HT-29 (cell line): ENCODE measurements at regions not wholly inside any gene's neighbourhood (a gene's known extent, or its start where the extent isn't known, plus 50 kb on each side); places are given as distances from the start of the nearest gene placed in this dataset.
"Not testable (repeated sequence)": the region's sequence is repeated elsewhere in the genome, so short reads cannot be mapped to it uniquely, and the experiment has no call there.

Experiments
- DNase-seq: peaks from one replicate; pipeline ENCODE4 v3.0.0-alpha.2; 2015; ENCODE audit warnings: low spot score

DNA sequence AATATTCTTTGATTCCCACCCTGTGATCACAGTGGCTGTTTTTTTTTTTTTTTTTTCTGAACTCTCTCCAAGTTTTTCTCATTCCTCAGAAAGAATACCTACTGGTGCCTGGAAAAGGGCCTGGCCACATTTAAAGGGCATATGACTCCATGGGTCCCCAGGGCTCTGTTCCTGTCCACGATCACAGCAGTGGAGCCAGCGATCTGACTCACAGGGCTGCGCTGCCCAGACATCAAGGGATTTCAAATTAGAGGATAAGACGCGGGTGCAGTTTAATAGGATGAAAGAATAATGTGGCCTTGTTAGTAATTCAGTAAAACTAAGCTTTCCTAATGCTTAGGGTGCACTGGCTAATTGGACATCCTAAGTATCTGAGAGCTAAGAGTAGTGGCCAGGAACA is 175.1 kb upstream of the MSX2 start:
- no peak for DNase-seq

DNA sequence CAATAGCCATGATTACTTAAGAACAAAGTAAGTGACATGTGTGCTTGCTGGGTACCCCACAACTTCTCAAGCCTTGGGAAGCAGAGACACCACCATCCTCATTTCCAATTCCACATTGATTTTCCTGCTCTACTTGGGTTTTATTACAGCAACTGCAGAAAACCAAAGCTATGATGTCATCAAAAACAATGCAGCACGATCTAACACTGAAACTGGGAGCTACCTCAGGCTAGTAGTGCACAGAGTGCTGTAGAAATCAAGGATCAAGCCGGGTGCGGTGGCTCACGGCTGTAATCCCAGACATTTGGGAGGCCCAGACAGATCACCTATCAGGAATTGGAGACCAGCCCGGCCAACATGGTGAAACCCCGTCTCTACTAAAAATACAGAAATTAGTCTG is 174.4 kb upstream of the MSX2 start:
- DNase-seq, result no peak

DNA sequence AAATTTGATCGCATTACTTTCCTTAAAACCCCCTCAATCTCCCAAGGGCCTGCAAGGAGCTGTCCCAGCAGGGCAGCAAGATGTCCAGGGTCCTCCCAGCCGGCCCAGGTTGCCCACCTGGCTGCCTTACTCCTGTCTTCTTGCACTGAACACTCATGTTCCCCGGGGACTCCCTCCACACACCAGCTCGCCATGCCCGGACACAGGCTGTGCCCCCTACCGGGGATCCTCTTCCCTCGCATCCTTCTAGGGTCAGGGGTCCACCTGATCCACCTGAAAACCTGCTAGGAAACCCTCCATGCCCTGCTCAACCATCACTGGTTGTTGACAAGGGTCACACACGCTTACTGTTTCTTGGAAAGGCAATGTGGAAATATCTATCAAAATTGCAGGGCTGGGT is 172.0 kb upstream of the MSX2 start:
- DNase-seq, result no peak

DNA sequence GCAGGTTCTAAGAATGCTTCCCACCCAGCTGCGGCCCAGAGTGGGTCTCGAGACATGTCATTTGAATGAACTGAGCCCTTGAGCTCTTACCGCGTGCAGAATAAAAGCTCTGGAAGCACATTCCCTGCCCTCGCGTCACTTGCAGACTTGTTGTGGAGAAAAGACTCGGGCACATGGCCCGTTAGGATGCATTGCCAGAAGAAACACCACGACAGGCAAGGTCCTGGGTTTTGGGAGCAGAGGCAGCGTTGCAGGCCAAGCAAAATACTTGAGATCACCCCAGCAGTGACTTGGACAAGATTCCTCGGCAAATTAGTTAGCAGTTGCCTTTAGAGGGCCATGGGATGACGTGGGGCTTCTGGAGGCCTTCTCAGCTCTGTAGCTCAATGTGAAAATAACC is 170.8 kb upstream of the MSX2 start:
- no peak for DNase-seq

DNA sequence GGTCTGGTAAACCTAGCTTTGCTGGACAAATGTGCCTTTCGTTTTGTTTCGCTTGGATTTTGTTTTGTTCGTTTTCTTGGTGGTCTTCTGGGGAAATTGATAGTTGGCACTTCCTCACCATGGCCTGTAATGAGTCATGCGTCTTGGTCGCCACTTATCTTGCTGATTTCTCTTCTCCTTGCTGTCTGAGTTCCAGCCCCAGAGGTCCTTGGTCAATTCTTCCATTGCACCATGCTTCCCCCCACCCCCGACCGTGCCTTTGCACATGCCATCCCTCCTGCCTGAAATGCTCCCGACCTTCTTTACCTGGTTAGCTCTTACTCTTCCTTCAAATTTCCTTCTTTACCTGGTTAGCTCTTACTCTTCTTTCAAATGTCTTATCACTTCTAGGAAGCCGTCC is 168.7 kb upstream of the MSX2 start:
- no peak for DNase-seq

DNA sequence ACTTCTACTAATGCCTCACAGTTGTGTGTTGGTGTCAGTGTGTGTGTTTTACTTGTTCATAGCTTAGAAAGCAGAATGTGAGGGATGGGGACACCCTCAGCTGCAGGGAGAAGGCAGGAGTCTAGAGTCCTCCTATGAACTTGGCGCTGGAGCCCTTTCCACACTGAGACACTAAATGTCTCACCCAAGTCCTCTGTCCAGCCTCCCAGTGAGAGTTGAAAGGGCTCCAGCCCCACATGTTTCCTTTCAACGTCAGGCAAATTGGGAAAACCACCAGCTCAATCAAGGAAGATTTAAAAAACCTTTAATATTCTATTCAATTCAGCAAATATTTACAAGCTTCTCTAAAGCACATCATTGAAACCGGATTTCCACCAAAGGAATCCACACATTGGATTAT is 167.6 kb upstream of the MSX2 start:
- no peak for DNase-seq

DNA sequence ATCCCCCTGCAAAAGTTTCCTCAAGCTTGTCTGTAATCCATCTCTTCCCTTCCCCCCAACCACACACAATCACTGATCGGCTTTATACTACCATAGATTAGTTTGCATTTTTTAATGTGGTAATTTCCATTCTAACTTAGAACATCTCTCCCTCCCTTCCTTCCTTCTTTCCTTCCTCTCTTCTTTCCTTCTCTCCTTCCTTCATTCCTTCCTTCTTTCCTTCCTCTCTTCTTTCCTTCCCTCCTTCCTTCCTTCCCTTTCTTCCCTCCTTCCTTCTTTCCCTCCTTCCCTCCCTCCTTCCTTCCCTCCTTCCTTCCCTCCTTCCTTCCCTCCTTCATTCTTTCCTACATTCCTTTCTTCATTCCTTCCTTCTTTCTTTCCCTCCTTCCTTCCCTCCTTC is 166.2 kb upstream of the MSX2 start:
- no peak for DNase-seq

DNA sequence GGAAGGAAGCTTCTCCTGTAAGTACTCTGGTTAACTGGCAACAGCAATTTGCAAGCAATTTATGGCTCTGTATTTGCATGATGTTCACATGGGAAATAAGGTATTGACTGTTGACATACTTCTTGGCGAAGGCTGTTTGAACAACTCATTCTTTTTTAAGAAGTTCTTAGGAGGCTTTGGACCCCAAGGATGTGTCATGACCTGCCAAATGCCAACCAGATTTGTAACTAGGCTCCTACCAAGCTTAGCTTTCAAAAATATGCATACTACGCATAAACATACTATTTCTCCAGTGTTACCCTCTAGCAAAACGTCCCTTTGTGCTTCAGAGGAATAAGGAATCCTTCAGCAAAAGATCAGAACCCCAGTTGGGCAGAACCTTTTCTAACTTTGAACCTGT is 165.2 kb upstream of the MSX2 start:
- DNase-seq, result no peak

DNA sequence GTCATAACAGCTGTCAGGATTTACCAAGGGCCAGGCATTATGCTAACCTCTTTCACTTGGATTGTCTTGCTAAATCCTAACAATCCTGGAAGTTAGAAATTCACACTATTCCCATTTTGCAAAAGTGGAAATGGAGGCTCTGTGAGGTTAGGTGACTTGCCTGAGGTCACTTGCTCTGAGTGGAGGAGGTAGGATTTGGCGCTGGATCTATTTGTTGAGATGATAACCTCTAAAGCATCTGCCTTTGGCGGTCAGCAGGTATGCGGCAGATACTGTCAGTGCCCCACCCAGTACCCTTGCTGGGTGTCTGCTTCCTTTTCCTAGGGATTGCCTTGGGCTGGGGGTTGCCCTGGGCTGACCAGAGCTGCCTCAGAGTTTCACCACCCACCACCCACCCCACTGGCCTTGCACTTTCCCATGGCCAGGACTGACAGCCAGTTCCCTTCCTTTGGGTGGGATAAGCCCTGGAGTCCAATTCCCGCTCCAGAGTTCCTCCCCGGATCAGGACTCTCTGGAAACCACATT is 164.8 kb upstream of the MSX2 start:
- DNase-seq, result no peak

DNA sequence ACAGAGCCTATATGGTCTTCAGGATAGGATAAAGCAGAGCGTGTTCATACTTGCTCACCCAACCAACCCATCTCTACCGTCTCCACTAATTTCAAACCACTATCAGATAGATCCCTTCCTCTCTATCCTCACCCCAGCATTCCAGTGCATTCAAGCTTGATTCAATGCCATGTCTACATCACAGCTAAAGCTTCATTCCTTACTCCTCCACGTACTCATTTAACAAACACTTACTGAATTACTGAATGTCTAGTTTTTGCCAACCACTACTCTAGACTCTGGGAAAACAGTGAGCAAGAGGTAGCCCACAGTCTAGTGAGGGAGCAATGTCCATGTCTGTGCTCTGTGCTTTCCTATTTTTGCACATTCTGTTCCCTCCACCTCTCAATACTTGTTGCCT is 163.5 kb upstream of the MSX2 start:
- no peak for DNase-seq

DNA sequence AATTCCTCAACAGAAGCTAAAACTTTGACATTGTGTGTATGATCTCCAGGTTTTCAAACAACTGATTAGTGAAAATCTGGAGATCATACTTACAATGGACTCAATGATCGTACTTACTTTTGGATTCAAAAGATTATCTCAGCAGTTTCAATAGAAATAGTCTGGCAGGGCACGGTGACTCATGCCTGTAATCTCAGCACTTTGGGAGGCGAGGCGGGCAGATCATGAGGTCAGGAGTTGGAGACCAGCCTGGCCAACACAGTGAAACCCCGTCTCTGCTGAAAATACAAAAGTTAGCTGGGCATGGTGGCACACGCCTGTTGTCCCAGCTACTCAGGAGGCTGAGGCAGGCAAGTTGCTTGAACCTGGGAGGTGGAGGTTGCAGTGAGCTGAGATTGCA is 161.3 kb upstream of the MSX2 start:
- DNase-seq, result not testable (repeated sequence)

DNA sequence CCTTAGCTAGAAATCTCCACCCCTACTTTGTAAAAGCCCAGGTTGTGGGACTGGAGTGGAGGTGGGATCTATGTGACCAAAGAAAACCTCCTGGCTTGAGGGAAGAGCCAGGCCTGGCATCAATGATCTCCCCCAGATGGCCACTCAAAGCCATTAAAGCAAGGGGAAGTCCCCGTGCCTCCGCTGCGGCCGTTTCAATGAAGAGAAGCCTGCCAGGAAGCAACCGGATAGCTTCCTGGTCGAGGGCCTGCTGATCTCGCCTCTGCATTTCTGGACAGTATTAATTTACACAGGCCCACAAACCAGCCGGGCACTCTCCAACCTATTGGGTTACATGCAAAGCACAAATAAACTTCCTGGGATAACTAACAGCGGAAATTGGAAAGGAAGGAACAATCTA is 160.5 kb upstream of the MSX2 start:
- peak; percentile 12 for DNase-seq

DNA sequence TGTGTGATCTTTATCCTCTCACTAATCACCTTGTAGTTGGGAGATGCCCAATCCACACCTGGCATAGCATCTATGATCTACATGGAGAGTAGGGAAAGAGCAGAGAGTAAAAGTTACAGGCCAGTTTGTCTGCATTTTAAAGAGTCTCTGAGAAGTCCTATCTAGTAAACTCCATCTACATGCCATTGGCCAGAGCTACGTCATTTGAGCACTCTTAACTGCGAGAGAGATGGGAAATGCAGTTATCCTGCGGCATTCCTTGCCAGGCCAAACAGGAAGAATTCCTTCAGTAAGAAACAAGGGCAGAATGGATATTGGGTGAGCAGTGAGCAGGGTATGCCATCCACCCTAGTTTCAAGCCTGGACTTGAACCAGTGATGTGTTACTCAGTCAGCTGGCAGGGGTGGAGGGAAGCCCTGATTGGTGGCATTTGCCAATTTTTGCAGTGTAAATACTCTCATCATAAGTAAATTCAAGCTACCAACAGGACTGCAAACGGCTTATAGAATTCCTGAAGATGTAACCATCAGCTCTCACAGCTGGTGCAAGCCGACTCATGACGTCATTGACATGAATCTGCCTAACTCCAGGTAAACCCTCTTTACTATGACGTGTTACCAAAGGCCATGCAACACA is 156.8 kb upstream of the MSX2 start:
- no peak for DNase-seq

DNA sequence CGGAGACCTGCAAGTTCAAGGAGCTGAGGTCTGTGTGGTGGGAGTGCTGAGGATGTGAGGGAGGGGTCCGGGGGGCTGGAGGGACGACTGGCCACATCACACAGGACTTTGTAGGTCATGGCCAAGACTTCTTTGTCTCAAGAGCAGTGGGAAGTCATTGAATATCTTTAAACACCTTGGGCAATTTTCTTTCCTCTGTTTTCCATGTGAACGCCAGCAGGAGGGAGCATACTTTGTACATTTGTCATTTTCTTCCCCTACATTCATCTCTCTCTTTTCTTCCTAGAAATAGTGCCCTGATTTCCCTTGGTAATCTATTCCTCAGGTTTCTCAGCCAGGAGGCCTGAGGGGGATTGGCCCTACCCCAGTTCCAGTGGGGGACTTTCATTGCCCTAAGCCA is 153.7 kb upstream of the MSX2 start:
- DNase-seq, result no peak

DNA sequence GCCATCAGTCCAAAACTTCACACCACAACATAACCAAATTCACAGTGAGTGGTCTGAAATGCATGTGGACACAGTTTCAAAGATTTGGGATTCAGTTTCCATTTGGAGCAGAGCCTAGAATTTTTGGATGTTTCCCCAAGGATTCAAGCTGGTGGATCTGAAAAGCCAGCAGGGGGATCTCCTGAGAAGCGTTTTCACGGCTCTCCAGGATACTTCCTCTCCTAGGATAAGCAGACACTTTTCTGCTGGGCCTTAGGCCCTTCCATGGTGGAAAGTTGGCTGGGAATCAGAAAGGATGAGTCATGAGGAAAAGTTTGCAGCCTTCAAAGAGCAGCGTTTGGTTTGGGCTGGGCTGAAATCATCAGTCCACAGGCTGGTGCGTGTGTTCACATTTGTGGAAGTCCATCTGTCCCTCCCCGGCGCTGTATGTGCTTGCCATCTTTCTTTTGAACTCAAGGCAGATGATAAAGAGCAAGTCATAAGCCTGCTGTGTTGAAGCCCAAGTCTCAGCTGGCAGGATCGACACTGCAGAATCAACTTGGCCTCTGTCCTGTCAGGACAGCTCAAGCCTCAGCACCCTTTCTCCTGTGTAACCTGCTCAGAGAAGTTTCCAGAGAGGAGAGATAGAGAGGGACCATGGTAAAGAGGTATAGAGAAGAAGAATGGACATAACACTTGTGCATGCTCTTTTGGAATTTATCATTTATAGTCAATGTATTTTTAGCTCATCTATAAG is 152.6 kb upstream of the MSX2 start:
- peak; percentile 92 for DNase-seq

DNA sequence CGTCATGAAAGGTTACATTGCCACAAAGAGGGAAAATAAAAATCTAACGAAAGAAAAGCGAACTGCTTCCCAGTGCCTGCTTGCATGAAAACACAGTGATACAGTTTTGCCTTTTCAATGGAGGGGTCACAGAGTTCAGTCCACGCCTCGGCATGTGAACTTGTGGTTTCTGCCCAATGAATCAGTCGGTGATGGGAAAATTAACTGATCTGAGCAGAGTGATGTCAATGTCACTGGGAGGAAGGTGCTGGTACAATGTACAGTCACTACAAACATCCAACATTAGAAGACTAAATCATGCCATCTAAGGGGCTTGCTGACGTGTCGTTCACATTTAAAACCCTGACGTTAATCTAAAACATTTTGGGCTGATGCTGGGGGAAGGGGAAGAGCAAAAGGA is 151.8 kb upstream of the MSX2 start:
- DNase-seq, result no peak

DNA sequence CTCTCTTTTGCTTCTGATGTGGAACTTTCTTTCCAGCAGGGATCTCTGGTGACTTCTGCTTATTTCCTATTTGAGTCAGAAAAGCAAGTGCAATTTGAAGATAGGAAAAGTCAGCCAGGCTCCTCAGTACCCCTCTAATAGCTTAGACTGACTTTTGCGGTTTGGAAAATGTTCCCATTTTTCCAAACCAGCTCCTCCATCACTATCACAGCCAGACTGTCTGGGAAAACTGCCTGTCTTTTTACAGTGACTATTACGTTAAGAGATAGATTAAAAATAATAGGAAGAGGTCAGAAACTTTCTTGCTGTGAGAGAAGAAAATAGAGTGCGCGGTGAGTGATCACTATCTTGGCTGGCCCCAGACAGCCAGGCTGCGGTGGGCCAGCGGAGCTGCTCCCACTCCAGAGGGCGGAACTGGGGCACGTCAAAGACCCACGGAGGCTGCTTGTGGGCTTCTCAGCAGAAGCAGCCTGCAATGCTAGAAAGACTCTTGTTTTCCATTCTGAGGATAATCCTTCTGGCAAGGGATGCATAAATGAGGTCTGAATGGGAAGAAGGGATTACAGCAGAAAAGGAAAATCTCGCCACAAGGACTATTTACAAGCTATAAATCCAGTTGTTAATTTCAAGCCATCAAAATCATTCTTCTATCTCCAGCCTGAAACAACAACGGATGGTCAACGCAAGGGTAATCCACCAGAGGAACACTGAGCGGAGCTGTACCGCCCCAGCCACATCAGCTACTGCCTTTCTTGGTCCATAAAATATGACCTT is 151.0 kb upstream of the MSX2 start:
- DNase-seq, result no peak

DNA sequence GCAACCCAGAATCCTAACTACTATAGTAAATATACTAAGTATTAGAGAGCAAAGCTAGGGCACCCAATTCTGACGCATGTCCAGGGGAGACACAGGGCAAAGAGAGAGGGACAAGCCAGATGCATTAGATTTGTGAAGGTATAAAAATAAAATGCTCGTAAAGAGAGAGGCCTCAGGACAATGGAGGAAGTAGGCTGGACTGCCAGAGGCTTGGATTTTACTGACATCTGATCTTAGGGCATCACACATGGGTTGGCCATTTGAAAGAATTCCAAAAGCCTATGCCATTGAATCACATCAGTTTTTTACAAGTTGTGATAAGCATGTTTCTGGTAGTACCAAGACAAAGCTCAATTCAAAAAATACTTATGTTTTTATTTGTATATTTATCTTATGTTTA is 149.3 kb upstream of the MSX2 start:
- no peak for DNase-seq

DNA sequence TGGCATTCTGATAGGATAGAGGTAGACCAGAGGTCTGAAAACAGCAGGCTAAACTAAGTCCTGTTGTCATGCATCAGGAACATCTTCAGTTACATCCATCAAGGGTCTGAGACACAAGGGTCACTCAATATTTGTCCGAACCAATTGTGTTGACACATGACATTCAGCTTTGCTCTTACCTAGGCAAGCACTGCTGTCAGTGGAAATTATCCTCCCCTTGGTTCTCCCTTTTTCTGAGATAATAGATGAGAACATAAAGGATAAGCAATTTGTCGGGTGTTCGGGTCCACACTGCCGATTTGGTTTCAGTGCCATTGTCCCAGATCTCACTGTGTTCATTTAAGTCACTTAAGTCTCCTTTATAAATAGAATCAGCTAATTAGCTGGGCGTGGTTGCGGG is 148.3 kb upstream of the MSX2 start:
- no peak for DNase-seq

DNA sequence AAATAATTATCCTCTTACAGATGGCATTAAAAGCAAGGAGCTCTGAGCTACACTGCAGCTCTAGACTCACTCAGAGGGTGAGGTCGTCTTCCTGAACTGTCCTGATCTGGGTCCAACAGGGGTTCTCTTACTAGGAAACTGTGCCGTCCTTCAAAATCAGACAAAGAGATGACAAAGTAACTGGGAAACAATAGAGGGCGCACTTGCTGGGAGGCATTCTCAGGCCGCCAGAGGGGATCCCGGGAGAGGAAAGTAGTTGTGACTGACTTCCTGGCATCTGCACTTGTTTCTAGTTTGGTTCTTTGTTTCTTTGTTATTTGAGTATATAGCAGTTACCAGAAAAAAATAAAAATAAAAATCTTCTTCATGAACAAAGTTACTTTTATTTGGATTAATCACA is 142.9 kb upstream of the MSX2 start:
- peak; percentile 69 for DNase-seq

DNA sequence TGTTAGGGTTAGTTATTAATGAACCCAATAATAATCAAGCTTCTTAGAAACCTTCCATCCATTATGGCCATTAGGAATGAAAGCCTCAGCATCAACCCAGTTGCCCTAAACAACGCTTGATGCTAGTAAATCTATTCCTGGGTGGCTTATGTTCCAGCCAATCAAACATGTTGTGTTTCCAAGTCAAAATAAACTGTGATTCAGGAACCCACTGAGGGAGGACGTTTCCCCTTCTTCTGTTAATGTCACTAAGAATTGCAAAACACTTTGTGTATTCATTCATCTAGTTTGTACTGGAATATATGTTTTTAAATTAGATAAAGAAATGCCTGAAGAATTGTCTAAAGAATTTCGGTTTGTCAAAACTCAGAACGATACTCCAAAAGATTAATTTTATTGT is 142.5 kb upstream of the MSX2 start:
- DNase-seq, result no peak

DNA sequence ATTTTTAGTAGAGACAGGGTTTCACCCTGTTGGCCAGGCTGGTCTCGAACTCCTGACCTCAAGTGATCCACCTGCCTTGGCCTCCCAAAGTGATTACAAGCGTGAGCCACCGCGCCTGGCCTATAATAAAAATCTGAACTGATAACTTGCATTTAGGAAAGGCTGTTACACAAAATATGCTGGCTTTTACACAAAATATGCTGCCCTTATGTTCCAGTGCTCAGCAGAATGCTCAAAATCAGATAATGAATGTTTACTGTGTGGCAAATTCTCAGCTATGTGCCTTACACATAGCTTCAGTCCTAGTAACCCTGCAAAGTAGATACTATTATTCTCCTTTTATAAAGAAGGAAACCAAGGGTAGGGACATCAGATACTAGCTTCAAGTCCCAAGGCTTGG is 141.3 kb upstream of the MSX2 start:
- no peak for DNase-seq

DNA sequence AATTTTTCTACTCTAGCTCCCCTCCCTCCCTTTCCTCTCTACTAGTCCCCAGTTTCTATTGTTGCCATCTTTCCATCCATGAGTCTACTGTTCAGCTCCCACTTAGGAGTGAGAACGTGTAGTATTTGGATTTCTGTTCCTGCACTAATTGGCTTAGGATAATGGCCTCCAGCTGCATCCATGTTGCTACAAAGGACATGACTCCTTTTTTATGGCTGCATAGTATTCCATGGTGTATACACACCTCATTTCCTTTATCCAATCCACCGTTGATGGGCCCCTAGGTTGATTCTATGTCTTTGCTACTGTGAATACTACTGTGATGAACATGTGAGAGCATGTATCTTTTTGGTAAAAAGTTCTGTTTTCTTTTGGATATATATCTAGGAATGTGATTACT is 138.9 kb upstream of the MSX2 start:
- no peak for DNase-seq
